ENCODE measurements at regions not wholly inside any gene's neighbourhood (a gene's known extent, or its start where the extent isn't known, plus 50 kb on each side); places are given as distances from the start of the nearest gene placed in this dataset.

DNA sequence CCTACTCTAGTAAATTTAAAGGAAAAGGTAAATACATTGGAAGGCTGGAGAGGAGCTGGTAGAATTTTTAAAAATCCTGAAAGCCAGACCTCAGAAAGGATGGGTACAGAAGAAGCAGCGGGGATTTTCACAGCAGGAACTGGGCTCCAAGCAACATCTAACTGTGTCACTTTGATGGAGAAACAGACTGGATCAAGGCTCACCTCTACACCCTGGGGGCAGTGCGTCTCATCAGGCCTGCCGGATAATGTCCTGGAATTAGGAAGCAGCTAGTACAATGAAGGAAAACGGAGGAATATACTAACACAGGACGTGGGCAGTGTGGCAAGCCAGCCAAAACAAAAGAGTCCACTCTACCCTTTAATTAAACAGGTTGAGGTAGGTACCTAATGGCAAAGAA lies 463.6 kb downstream of the TAF11L14 start:
- TF ChIP-seq EZH2 (IDR thresholded peaks at IDR 0.05; ENCODE audit: low read depth, low read length, severe bottlenecking) = no peak
- TF ChIP-seq, protein P1, sequence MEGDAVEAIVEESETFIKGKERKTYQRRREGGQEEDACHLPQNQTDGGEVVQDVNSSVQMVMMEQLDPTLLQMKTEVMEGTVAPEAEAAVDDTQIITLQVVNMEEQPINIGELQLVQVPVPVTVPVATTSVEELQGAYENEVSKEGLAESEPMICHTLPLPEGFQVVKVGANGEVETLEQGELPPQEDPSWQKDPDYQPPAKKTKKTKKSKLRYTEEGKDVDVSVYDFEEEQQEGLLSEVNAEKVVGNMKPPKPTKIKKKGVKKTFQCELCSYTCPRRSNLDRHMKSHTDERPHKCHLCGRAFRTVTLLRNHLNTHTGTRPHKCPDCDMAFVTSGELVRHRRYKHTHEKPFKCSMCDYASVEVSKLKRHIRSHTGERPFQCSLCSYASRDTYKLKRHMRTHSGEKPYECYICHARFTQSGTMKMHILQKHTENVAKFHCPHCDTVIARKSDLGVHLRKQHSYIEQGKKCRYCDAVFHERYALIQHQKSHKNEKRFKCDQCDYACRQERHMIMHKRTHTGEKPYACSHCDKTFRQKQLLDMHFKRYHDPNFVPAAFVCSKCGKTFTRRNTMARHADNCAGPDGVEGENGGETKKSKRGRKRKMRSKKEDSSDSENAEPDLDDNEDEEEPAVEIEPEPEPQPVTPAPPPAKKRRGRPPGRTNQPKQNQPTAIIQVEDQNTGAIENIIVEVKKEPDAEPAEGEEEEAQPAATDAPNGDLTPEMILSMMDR (IDR thresholded peaks at IDR 0.05; ENCODE audit: control extremely low read depth in 1 of 3, insufficient read depth in 1 of 3, low read depth in 1 of 3, low read length in 3 of 3) = no peak
- no peak for TF ChIP-seq POLR2A (IDR thresholded peaks at IDR 0.05; ENCODE audit: control extremely low read depth in 1 of 2, low read depth in 2 of 2, low read length in 2 of 2)
- TF ChIP-seq YY1 (IDR thresholded peaks at IDR 0.05; ENCODE audit: low read depth, low read length) = no peak
- TF ChIP-seq KDM4A (IDR thresholded peaks at IDR 0.05; ENCODE audit: low read depth, low read length, severe bottlenecking) = no peak
- TF ChIP-seq, protein P2, sequence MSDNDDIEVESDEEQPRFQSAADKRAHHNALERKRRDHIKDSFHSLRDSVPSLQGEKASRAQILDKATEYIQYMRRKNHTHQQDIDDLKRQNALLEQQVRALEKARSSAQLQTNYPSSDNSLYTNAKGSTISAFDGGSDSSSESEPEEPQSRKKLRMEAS (IDR thresholded peaks at IDR 0.05) = no peak
- no peak for TF ChIP-seq MAFK (IDR thresholded peaks at IDR 0.05; ENCODE audit: low read depth, low read length)
- no peak for TF ChIP-seq TCF12 (IDR thresholded peaks at IDR 0.05; ENCODE audit: low read depth, low read length)

All from H1 (cell line).